H9 (cell line): ENCODE measurements at regions not wholly inside any gene's neighbourhood (a gene's known extent, or its start where the extent isn't known, plus 50 kb on each side); places are given as distances from the start of the nearest gene placed in this dataset.

Source experiments
- DNase-seq: peaks from one replicate; pipeline ENCODE4 v3.0.0-alpha.2; 2017
- H2AFZ ChIP-seq: one replicate; pipeline ENCODE4 v1.6.1; 2013; ENCODE audit warnings: mild to moderate bottlenecking, low read length, control low read depth, moderate library complexity
- H2AK5ac ChIP-seq: 2 replicates; pipeline ENCODE4 v1.6.1; 2013; ENCODE audit warnings: low read length, control low read depth, mixed read lengths; ENCODE audit not compliant: insufficient read length
- H2BK120ac ChIP-seq: one replicate; pipeline ENCODE4 v1.6.1; 2013; ENCODE audit warnings: low read depth, mild to moderate bottlenecking, low read length, control low read depth, inconsistent platforms; ENCODE audit not compliant: poor library complexity, severe bottlenecking
- H2BK12ac ChIP-seq: 2 replicates; pipeline ENCODE4 v1.6.1; 2013; ENCODE audit warnings: low read length, control low read depth, mixed read lengths, low read depth; ENCODE audit not compliant: insufficient read length
- H2BK15ac ChIP-seq: 2 replicates; pipeline ENCODE4 v1.6.1; 2013; ENCODE audit warnings: low read depth, low read length, control low read depth
- H2BK20ac ChIP-seq: one replicate; pipeline ENCODE4 v1.6.1; 2013; ENCODE audit warnings: low read depth, mild to moderate bottlenecking, low read length, control low read depth, inconsistent platforms; ENCODE audit not compliant: poor library complexity, severe bottlenecking
- H2BK5ac ChIP-seq: 2 replicates; pipeline ENCODE4 v1.6.1; 2013; ENCODE audit warnings: low read length, control low read depth, mixed read lengths; ENCODE audit not compliant: insufficient read length
- H3K14ac ChIP-seq: 2 replicates; pipeline ENCODE4 v1.6.1; 2013; ENCODE audit warnings: low read length, control low read depth; ENCODE audit not compliant: insufficient read depth
- H3K18ac ChIP-seq: 2 replicates; pipeline ENCODE4 v1.6.1; 2013; ENCODE audit warnings: low read depth, mild to moderate bottlenecking, mixed read lengths, low read length, control low read depth; ENCODE audit not compliant: insufficient read length
- H3K23ac ChIP-seq: 2 replicates; pipeline ENCODE4 v1.6.1; 2013; ENCODE audit warnings: low read length, control low read depth, mixed read lengths, low read depth; ENCODE audit not compliant: insufficient read length
- H3K23me2 ChIP-seq: 2 replicates; pipeline ENCODE4 v1.6.1; 2013; ENCODE audit warnings: low read depth, mild to moderate bottlenecking, mixed read lengths, low read length, control low read depth; ENCODE audit not compliant: insufficient read length, poor library complexity, severe bottlenecking
- H3K27ac ChIP-seq: 2 replicates; pipeline ENCODE4 v1.5.1; 2013; ENCODE audit warnings: low read length, control low read depth, mixed read lengths, low read depth; ENCODE audit not compliant: insufficient read length
- H3K27me3 ChIP-seq: 2 replicates; pipeline ENCODE4 v1.6.1; 2013; ENCODE audit warnings: low read length, control low read depth, inconsistent platforms; ENCODE audit not compliant: insufficient read depth
- H3K4ac ChIP-seq: 2 replicates; pipeline ENCODE4 v1.6.1; 2013; ENCODE audit warnings: low read depth, mild to moderate bottlenecking, control low read depth, inconsistent platforms, low read length, moderate library complexity
- H3K4me1 ChIP-seq: 2 replicates; pipeline ENCODE4 v1.6.1; 2013; ENCODE audit warnings: low read length, control low read depth, inconsistent platforms; ENCODE audit not compliant: insufficient read depth
- H3K4me2 ChIP-seq: 2 replicates; pipeline ENCODE4 v1.6.1; 2013; ENCODE audit warnings: low read length, control low read depth, mixed read lengths; ENCODE audit not compliant: insufficient read length, insufficient read depth
- H3K56ac ChIP-seq: 2 replicates; pipeline ENCODE4 v1.6.1; 2013; ENCODE audit warnings: low read depth, mild to moderate bottlenecking, mixed read lengths, low read length, control low read depth; ENCODE audit not compliant: insufficient read length
- H3K79me1 ChIP-seq: 2 replicates; pipeline ENCODE4 v1.6.1; 2013; ENCODE audit warnings: low read depth, mild to moderate bottlenecking, moderate library complexity, low read length, control low read depth, inconsistent platforms; ENCODE audit not compliant: insufficient read depth, poor library complexity, severe bottlenecking
- H3K79me2 ChIP-seq: 2 replicates; pipeline ENCODE4 v1.6.1; 2013; ENCODE audit warnings: low read length, control low read depth, inconsistent platforms; ENCODE audit not compliant: insufficient read depth
- H3K9ac ChIP-seq: 2 replicates; pipeline ENCODE4 v1.6.1; 2013; ENCODE audit warnings: low read length, control low read depth, mixed read lengths; ENCODE audit not compliant: insufficient read length; ENCODE audit errors: extremely low read depth
- H3K9me3 ChIP-seq: one replicate; pipeline ENCODE4 v1.6.1; 2013; ENCODE audit warnings: low read depth, low read length, inconsistent platforms; ENCODE audit not compliant: control insufficient read depth
- H3T11ph ChIP-seq: one replicate; pipeline ENCODE4 v1.6.1; 2013; ENCODE audit warnings: mild to moderate bottlenecking, low read length, control low read depth, inconsistent platforms
- H4K20me1 ChIP-seq: one replicate; pipeline ENCODE4 v1.6.1; 2013; ENCODE audit not compliant: control insufficient read depth, insufficient read length, insufficient read depth
- H4K5ac ChIP-seq: 2 replicates; pipeline ENCODE4 v1.6.1; 2013; ENCODE audit warnings: low read depth, mild to moderate bottlenecking, mixed read lengths, low read length, control low read depth; ENCODE audit not compliant: insufficient read length
- H4K8ac ChIP-seq: replicated peaks from 2 replicates; pipeline ENCODE4 v1.6.1; 2013; ENCODE audit warnings: low read length, control low read depth, mixed read lengths, low read depth; ENCODE audit not compliant: insufficient read length
- H4K91ac ChIP-seq: 2 replicates; pipeline ENCODE4 v1.6.1; 2013; ENCODE audit warnings: low read depth, mild to moderate bottlenecking, moderate library complexity, mixed read lengths, low read length, control low read depth; ENCODE audit not compliant: insufficient read length
- H3K27ac Mint-ChIP-seq, 3 experiments: 2 replicates in 2 of 3; 3 replicates in 1 of 3; pipeline ENCODE4 v1.8.0; 2020 to 2021; ENCODE audit warnings: mixed read lengths in 3 of 3, mild to moderate bottlenecking in 1 of 3, moderate library complexity in 1 of 3
- H3K27me3 Mint-ChIP-seq: 2 replicates; pipeline ENCODE4 v1.8.0; 2021; ENCODE audit warnings: low read depth, mild to moderate bottlenecking, moderate library complexity, mixed read lengths
- H3K36me3 Mint-ChIP-seq, 3 experiments: 2 replicates in 2 of 3; 3 replicates in 1 of 3; pipeline ENCODE4 v1.8.0; 2020 to 2021; ENCODE audit warnings: low read depth in 3 of 3, mixed read lengths in 3 of 3; ENCODE audit not compliant: insufficient read depth in 1 of 3
- H3K4me1 Mint-ChIP-seq, 2 experiments: 2 replicates each; pipeline ENCODE4 v1.8.0; 2020; ENCODE audit warnings: mixed read lengths in 2 of 2
- H3K4me3 Mint-ChIP-seq, 2 experiments: 2 replicates in 1 of 2; 3 replicates in 1 of 2; pipeline ENCODE4 v1.8.0; 2020 to 2021; ENCODE audit warnings: mild to moderate bottlenecking in 2 of 2, mixed read lengths in 2 of 2, moderate library complexity in 1 of 2
- H3K9me3 Mint-ChIP-seq, 2 experiments: 2 replicates in 1 of 2; 3 replicates in 1 of 2; pipeline ENCODE4 v1.8.0; 2020; ENCODE audit warnings: mild to moderate bottlenecking in 2 of 2, mixed read lengths in 2 of 2, moderate library complexity in 1 of 2
- WGBS: extraction: QIAGEN DNeasy Blood & Tissue Kit; methylation state at CpG from one replicate; pipeline ENCODE4 v1.1.7; 2013; ENCODE audit warnings: missing lambda C conversion rate, low lambda C conversion rate, mixed read lengths; ENCODE audit not compliant: insufficient read length; ENCODE audit errors: extremely low coverage; 5-methylcytosine and 5-hydroxymethylcytosine counted together
- TF ChIP-seq, protein P1 (sequence below): fragments of 200-600 bp; sonication (generic); conservative IDR thresholded peaks from 3 replicates; pipeline ENCODE4 v1.8.0; 2021; ENCODE audit warnings: antibody characterized with exemption, mild to moderate bottlenecking

DNA sequence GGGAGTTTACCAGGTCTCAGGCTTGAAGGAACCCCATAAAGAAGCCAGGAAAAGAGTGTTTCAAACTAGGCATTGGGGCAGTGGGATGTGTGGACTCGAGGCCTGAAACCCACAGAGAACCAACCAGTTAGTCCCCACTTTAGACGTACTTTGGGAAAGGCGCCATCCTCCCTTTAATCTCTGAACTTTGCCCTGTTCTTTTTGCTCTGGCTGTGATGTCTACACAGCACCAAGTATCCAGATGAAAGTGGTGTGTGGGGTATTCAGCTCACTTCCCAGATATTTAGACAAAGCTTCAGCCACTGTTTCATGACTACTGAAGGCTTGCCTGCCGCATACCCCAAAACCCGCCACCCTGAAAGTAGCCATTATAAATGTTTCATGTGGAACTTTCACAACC, 116.9 kb upstream of the IRX5 start:
- H3K27me3 ChIP-seq, result no peaks in the 10 kb centered on the region
- H4K91ac ChIP-seq, result no peak overlapping the region
- no peak overlapping the region for H4K8ac ChIP-seq
- no peaks in the 10 kb centered on the region for H4K20me1 ChIP-seq
- H3K18ac ChIP-seq, result no peak overlapping the region
- Mint-ChIP-seq H3K4me3 (no peak overlapping the region), H3K9me3 (no peaks in the 10 kb centered on the region), H3K27ac (peak overlapping the region in 1 of 3 experiments; percentile 16; a peak in 1 of 7 replicates), H3K27me3 (no peaks in the 10 kb centered on the region), H3K36me3 (peaks cover 0 to 5% (median 0%) of the 10 kb centered on the region in 3 experiments; a peak in 1 of 7 replicates), H3K4me1 (peaks cover 43 to 50% of the 10 kb centered on the region in 2 experiments)
- no peak overlapping the region for H2AFZ ChIP-seq
- H3K4me1 ChIP-seq, result peaks cover 9% of the 10 kb centered on the region
- no peak overlapping the region for H2BK5ac ChIP-seq
- H3K9me3 ChIP-seq, result no peaks in the 10 kb centered on the region
- H3K56ac ChIP-seq, result no peak overlapping the region
- no peak overlapping the region for H3K23ac ChIP-seq
- TF ChIP-seq, protein P1, sequence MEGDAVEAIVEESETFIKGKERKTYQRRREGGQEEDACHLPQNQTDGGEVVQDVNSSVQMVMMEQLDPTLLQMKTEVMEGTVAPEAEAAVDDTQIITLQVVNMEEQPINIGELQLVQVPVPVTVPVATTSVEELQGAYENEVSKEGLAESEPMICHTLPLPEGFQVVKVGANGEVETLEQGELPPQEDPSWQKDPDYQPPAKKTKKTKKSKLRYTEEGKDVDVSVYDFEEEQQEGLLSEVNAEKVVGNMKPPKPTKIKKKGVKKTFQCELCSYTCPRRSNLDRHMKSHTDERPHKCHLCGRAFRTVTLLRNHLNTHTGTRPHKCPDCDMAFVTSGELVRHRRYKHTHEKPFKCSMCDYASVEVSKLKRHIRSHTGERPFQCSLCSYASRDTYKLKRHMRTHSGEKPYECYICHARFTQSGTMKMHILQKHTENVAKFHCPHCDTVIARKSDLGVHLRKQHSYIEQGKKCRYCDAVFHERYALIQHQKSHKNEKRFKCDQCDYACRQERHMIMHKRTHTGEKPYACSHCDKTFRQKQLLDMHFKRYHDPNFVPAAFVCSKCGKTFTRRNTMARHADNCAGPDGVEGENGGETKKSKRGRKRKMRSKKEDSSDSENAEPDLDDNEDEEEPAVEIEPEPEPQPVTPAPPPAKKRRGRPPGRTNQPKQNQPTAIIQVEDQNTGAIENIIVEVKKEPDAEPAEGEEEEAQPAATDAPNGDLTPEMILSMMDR, result no peak
- H2BK20ac ChIP-seq, result no peak overlapping the region
- no peak overlapping the region for H3K9ac ChIP-seq
- no peak overlapping the region for H3T11ph ChIP-seq
- H2AK5ac ChIP-seq, result no peak overlapping the region
- H3K4me2 ChIP-seq, result no peak overlapping the region
- H3K79me2 ChIP-seq, result no peaks in the 10 kb centered on the region
- no CpG with 5 or more reads among the region's 5 CpGs for whole genome bisulfite sequencing
- H2BK120ac ChIP-seq, result no peak overlapping the region
- no peak overlapping the region for H3K4ac ChIP-seq
- H3K23me2 ChIP-seq, result no peaks in the 10 kb centered on the region
- no peak overlapping the region for H2BK15ac ChIP-seq
- no peak overlapping the region for H2BK12ac ChIP-seq
- H3K14ac ChIP-seq, result no peak overlapping the region
- no peak overlapping the region for H3K27ac ChIP-seq
- no peak overlapping the region for H4K5ac ChIP-seq
- H3K79me1 ChIP-seq, result no peaks in the 10 kb centered on the region
- DNase-seq, result no peak
